Retina (tissue), 1 donor: ENCODE measurements at regions not wholly inside any gene's neighbourhood (a gene's known extent, or its start where the extent isn't known, plus 50 kb on each side); places are given as distances from the start of the nearest gene placed in this dataset.
"Not testable (repeated sequence)": the region's sequence is repeated elsewhere in the genome, so short reads cannot be mapped to it uniquely, and the experiment has no call there.

ENCODE experiments used
- DNase-seq: peaks from one replicate; pipeline ENCODE4 v3.0.0-alpha.2; 2016

- DNase-seq: no peak
These were observed 144.3 kb upstream of the DGKB start for GRCh38 chr7:15046861-15047260.

- no peak for DNase-seq
These were observed 141.4 kb upstream of the DGKB start for GRCh38 chr7:15043931-15044330.

GRCh38 chr7:15042285-15043065 lies 139.9 kb upstream of the DGKB start:
- no peak for DNase-seq

- DNase-seq: no peak
These were observed 138.7 kb upstream of the DGKB start for GRCh38 chr7:15041226-15041625.

GRCh38 chr7:15035814-15036213 lies 133.3 kb upstream of the DGKB start:
- DNase-seq: no peak

- DNase-seq: no peak
These were observed 130.5 kb upstream of the DGKB start for GRCh38 chr7:15033039-15033438.

- no peak for DNase-seq
These were observed 116.4 kb upstream of the DGKB start for GRCh38 chr7:15018981-15019380.

- DNase-seq: no peak
These were observed 114.2 kb upstream of the DGKB start for GRCh38 chr7:15016766-15017165.

- DNase-seq: no peak
These were observed 113.7 kb upstream of the DGKB start for GRCh38 chr7:15016315-15016667.

- DNase-seq: peak; percentile 70
These were observed 113.2 kb upstream of the DGKB start for GRCh38 chr7:15015545-15016314.

GRCh38 chr7:15012135-15012534 lies 109.6 kb upstream of the DGKB start:
- DNase-seq: no peak

GRCh38 chr7:15011289-15011688 lies 108.7 kb upstream of the DGKB start:
- no peak for DNase-seq

- no peak for DNase-seq
These were observed 105.0 kb upstream of the DGKB start for GRCh38 chr7:15007507-15007906.

GRCh38 chr7:15005672-15006071 lies 103.1 kb upstream of the DGKB start:
- DNase-seq: no peak

GRCh38 chr7:15000157-15000556 lies 97.6 kb upstream of the DGKB start:
- no peak for DNase-seq

GRCh38 chr7:14999331-14999730 lies 96.8 kb upstream of the DGKB start:
- DNase-seq: no peak

- no peak for DNase-seq
These were observed 93.2 kb upstream of the DGKB start for GRCh38 chr7:14995774-14996173.

GRCh38 chr7:14988941-14989340 lies 86.4 kb upstream of the DGKB start:
- DNase-seq: no peak

- no peak for DNase-seq
These were observed 76.1 kb upstream of the DGKB start for GRCh38 chr7:14978687-14979086.

- no peak for DNase-seq
These were observed 72.1 kb upstream of the DGKB start for GRCh38 chr7:14974688-14975087.

- DNase-seq: no peak
These were observed 71.3 kb upstream of the DGKB start for GRCh38 chr7:14973712-14974428.

GRCh38 chr7:14971678-14972077 lies 69.1 kb upstream of the DGKB start:
- not testable (repeated sequence) for DNase-seq

GRCh38 chr7:14967376-14967775 lies 64.8 kb upstream of the DGKB start:
- DNase-seq: not testable (repeated sequence)

- DNase-seq: no peak
These were observed 60.2 kb upstream of the DGKB start for GRCh38 chr7:14962778-14963177.
